Endothelial cell of umbilical vein (primary cell): ENCODE measurements at regions not wholly inside any gene's neighbourhood (a gene's known extent, or its start where the extent isn't known, plus 50 kb on each side); places are given as distances from the start of the nearest gene placed in this dataset.

Experiments used
- CTCF ChIP-seq, 2 donors: IDR thresholded peaks; 1 replicate in 1 of 2; 2 replicates in 1 of 2; pipeline ENCODE4 v1.5.1; 2011; ENCODE audit warnings: low read length in 2 of 2, mild to moderate bottlenecking in 2 of 2, moderate library complexity in 2 of 2, control low read depth in 1 of 2, inconsistent platforms in 1 of 2, low read depth in 1 of 2; ENCODE audit not compliant: insufficient read depth in 1 of 2; ENCODE audit errors: extremely low read depth in 1 of 2
- EZH2 ChIP-seq: IDR thresholded peaks from 2 replicates; pipeline ENCODE4 v1.6.1; 2012; ENCODE audit warnings: borderline replicate concordance, low read depth, mild to moderate bottlenecking, moderate library complexity, low read length, inconsistent platforms; ENCODE audit not compliant: severe bottlenecking
- FOS ChIP-seq: IDR thresholded peaks from 2 replicates; pipeline ENCODE4 v1.6.1; 2011; ENCODE audit warnings: mild to moderate bottlenecking, low read length, moderate library complexity, borderline replicate concordance; ENCODE audit not compliant: insufficient read depth
- GATA2 ChIP-seq: IDR thresholded peaks from 2 replicates; pipeline ENCODE4 v1.7.0; 2011; ENCODE audit warnings: low read depth, mild to moderate bottlenecking, moderate library complexity, mixed read lengths, low read length; ENCODE audit not compliant: insufficient read length, insufficient read depth
- MAX ChIP-seq: IDR thresholded peaks from 2 replicates; pipeline ENCODE4 v1.6.1; 2011; ENCODE audit not compliant: insufficient read depth, insufficient read length
- MYC ChIP-seq: IDR thresholded peaks from one replicate; pipeline ENCODE4 v1.6.1; 2011; ENCODE audit warnings: mild to moderate bottlenecking, low read depth, low read length
- POLR2A ChIP-seq: IDR thresholded peaks from 2 replicates; pipeline ENCODE4 v1.6.1; 2012; ENCODE audit warnings: low read depth, mild to moderate bottlenecking, control low read depth, low read length
- POLR2AphosphoS5 ChIP-seq: IDR thresholded peaks from 2 replicates; pipeline ENCODE4 v1.6.1; 2012; ENCODE audit warnings: low read depth, mild to moderate bottlenecking, control low read depth, low read length, moderate library complexity; ENCODE audit not compliant: insufficient read depth

GRCh38 chr10:14381475-14381874 lies 50.8 kb upstream of the FRMD4A start:
- TF ChIP-seq CTCF (IDR thresholded peaks at IDR 0.05; ENCODE audit: extremely low read depth in 1 of 2, insufficient read depth in 1 of 2, low read depth in 1 of 2, low read length in 2 of 2) = no peak
- TF ChIP-seq EZH2 = no peak
- TF ChIP-seq MAX = no peak
- no peak for TF ChIP-seq POLR2AphosphoS5
- TF ChIP-seq POLR2A = no peak
- no peak for TF ChIP-seq MYC
- no peak for TF ChIP-seq FOS
- no peak for TF ChIP-seq GATA2
